Naive thymus-derived CD8-positive, alpha-beta T cell (primary cell): ENCODE measurements at regions not wholly inside any gene's neighbourhood (a gene's known extent, or its start where the extent isn't known, plus 50 kb on each side); places are given as distances from the start of the nearest gene placed in this dataset.

Experiments used
- ATAC-seq, 2 donors: fragments of 150-1000 bp; cut with Tn5 transposase in 1 of 2; sonication (Bioruptor Pico), chemical (Tn5 transposase) in 1 of 2; 1 replicate in 1 of 2; 2 replicates in 1 of 2; pipeline ENCODE4 v1.10.0; 2021; ENCODE audit warnings: mild to moderate bottlenecking in 2 of 2, moderate library complexity in 2 of 2
- POLR2A ChIA-PET: fragments of 350-600 bp; sonication (Branson Sonifier 250); formaldehyde crosslinking; loops from one replicate; lab custom pipeline; 2021; ENCODE audit warnings: antibody characterized with exemption; lab: Charles Lee
- DNase-seq, 10 donors: peaks; one replicate each; pipeline versions ENCODE4 v3.0.0 to v3.0.0-alpha.2; 2020 to 2022
- H3K27ac Mint-ChIP-seq, 10 donors: one replicate each; pipeline ENCODE4 v1.8.0; 2020 to 2022; ENCODE audit warnings: mild to moderate bottlenecking in 10 of 10, mixed read lengths in 10 of 10, moderate library complexity in 4 of 10, inconsistent platforms in 1 of 10
- H3K27me3 Mint-ChIP-seq, 5 donors: one replicate each; pipeline ENCODE4 v1.8.0; 2021 to 2022; ENCODE audit warnings: mixed read lengths in 5 of 5
- H3K36me3 Mint-ChIP-seq, 3 donors: one replicate each; pipeline ENCODE4 v1.8.0; 2020 to 2022; ENCODE audit warnings: mixed read lengths in 3 of 3, mild to moderate bottlenecking in 2 of 3, inconsistent platforms in 1 of 3
- H3K4me1 Mint-ChIP-seq, 4 donors: one replicate each; pipeline ENCODE4 v1.8.0; 2021 to 2022; ENCODE audit warnings: mixed read lengths in 4 of 4
- H3K4me3 Mint-ChIP-seq, 10 donors: one replicate each; pipeline ENCODE4 v1.8.0; 2020 to 2022; ENCODE audit warnings: mild to moderate bottlenecking in 10 of 10, mixed read lengths in 10 of 10, moderate library complexity in 6 of 10, inconsistent platforms in 1 of 10
- H3K9me3 Mint-ChIP-seq, 9 donors: one replicate each; pipeline ENCODE4 v1.8.0; 2020 to 2022; ENCODE audit warnings: mixed read lengths in 9 of 9, mild to moderate bottlenecking in 3 of 9, inconsistent platforms in 1 of 9, moderate library complexity in 1 of 9

DNA sequence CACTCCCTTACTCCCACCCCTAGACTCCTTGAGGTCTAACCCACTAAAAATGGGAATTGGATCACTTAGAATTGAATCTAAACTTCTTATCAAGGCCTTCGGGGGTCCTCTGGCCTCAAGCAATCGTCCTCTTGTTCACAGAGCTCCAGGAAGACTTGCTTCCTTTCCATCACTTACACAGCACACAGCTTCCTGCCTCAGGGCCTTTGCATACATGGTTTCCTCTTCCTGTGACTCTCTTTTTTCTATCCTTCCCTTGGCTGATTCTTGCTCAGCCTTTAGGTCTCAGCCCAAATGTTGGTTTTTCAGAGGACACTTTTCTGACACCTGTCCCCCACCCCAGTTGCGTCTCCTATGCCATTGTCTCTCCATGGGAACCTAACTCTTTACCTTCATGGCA is 50.0 kb upstream of the ALDH1B1 start:
- peaks cover 0 to 16% (median 5%) of the 10 kb centered on the region in 5 donors for H3K27me3 Mint-ChIP-seq
- no peak for DNase-seq
- H3K27ac Mint-ChIP-seq = no peak overlapping the region
- H3K9me3 Mint-ChIP-seq = peaks cover 0 to 3% (median 0%) of the 10 kb centered on the region in 9 donors
- no peak for ATAC-seq
- no peaks in the 10 kb centered on the region for H3K4me1 Mint-ChIP-seq
- no peaks in the 10 kb centered on the region for H3K36me3 Mint-ChIP-seq
- H3K4me3 Mint-ChIP-seq = no peak overlapping the region
- POLR2A ChIA-PET = no interaction called here

DNA sequence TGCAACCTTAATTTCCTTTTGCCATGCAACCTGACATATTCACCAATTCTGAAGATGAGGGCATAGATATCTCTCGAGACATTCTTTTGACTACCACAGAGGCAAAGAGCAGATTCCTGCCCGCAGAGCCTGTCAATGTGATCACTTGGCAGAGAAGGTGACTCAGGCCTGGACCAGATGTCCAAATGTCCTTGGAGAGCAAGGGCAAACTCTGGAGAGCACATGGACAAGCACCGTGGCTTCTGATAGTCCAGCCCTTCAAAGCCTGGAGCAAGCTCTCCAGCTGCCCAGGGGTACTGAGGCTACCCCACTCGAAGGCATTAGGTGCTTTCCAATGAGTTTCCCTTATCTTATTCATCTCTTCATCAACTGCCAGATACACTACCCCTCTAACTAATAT is 50.4 kb upstream of the ALDH1B1 start:
- ATAC-seq = no peak

DNA sequence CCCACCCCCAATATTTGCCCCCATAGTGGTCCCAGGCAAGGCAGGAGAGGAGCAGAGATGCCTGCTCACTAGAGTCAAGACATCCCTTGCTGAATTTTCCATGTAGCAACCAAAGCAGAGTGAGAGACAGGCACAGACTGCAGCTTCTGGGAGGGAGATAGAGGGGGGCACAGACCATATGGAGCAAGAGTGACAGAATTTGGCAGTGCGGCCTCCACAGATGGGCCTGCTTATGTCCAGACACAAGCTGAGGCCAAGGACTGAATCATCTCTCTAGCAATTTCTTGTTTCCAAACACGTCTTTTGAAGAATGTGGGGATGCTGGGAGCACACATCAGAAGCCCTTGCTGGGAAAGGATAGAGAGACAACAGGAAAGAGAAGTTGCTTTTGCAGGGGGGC is 53.0 kb upstream of the ALDH1B1 start:
- no peaks in the 10 kb centered on the region for H3K4me1 Mint-ChIP-seq
- no peak overlapping the region for H3K27ac Mint-ChIP-seq
- ATAC-seq (no peak), DNase-seq (no peak)
- H3K9me3 Mint-ChIP-seq = peaks cover 0 to 3% (median 0%) of the 10 kb centered on the region in 9 donors
- no peak overlapping the region for H3K4me3 Mint-ChIP-seq
- POLR2A ChIA-PET = no interaction called here
- H3K36me3 Mint-ChIP-seq = no peaks in the 10 kb centered on the region
- peaks cover 5 to 15% (median 9%) of the 10 kb centered on the region in 5 donors for H3K27me3 Mint-ChIP-seq

More for the DNA sequence above, 50.4 kb upstream of the ALDH1B1 start:
- Mint-ChIP-seq H3K9me3 (peaks cover 0 to 3% (median 0%) of the 10 kb centered on the region in 9 donors), H3K4me1 (no peaks in the 10 kb centered on the region), H3K36me3 (no peaks in the 10 kb centered on the region), H3K4me3 (no peak overlapping the region), H3K27me3 (peaks cover 4 to 18% (median 5%) of the 10 kb centered on the region in 5 donors), H3K27ac (peak overlapping the region in 1 of 10 donors; percentile 2)
- DNase-seq = no peak
- POLR2A ChIA-PET = no interaction called here

DNA sequence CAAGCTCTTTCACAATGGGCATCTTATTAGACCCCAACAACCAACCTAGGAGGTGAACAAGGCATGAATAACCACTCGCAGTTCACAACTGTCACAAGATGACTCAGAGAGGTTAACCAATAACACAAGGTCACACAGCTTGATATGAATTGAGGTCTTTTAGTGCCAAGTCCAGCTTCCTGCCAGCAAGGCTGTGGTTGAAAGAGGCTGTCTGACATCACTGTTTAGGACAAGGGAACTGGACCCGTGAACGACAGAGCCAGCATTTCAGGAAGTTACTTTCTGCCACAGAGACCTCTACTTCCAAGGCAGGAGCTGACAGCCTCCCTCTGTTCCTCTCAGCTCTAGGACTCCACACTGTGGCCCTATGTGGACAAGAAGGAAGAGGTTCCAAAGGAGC is 53.4 kb upstream of the ALDH1B1 start:
- ATAC-seq (no peak), DNase-seq (no peak)
- Mint-ChIP-seq H3K27ac (no peak overlapping the region), H3K9me3 (peaks cover 0 to 3% (median 0%) of the 10 kb centered on the region in 9 donors), H3K4me3 (no peak overlapping the region), H3K4me1 (no peaks in the 10 kb centered on the region), H3K36me3 (no peaks in the 10 kb centered on the region), H3K27me3 (peaks cover 5 to 15% (median 9%) of the 10 kb centered on the region in 5 donors)
- POLR2A ChIA-PET = no interaction called here

DNA sequence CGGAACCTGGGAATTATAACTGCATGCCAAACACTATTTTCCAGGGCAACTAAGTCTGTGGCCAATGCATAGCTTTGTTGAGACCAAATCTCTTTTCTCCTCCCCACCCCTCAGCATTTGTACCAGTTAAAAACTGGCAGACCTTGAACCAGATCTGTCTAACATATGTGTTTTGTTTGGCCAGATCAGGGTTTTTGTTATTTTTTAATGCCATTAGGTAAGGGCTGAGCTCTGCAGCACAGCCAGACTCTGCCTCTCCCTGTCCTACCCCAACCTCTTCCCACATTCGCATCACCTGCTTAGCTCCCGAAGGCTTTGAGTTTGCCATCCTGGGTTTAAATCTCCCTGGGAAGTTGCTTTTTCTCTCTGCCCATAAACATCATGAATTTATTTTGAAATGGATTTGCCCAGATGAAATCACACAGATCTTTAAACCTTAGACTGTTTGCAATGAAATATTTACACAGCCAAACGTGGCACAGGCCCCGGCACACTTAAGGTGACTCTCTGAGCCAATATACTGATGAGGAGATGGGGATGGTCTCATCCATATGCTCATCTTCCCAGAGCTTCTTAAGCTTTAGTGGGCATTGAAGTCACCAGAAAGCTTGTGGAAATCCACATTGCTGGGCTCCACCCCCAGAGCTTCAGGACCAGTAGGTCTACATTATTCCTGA is 54.0 kb upstream of the ALDH1B1 start:
- Mint-ChIP-seq H3K27me3 (peaks cover 5 to 15% (median 9%) of the 10 kb centered on the region in 5 donors), H3K27ac (no peak overlapping the region), H3K36me3 (no peaks in the 10 kb centered on the region), H3K4me1 (no peaks in the 10 kb centered on the region), H3K4me3 (no peak overlapping the region), H3K9me3 (peaks cover 0 to 3% (median 0%) of the 10 kb centered on the region in 9 donors)
- DNase-seq (no peak), ATAC-seq (no peak)
- POLR2A ChIA-PET = no interaction called here

DNA sequence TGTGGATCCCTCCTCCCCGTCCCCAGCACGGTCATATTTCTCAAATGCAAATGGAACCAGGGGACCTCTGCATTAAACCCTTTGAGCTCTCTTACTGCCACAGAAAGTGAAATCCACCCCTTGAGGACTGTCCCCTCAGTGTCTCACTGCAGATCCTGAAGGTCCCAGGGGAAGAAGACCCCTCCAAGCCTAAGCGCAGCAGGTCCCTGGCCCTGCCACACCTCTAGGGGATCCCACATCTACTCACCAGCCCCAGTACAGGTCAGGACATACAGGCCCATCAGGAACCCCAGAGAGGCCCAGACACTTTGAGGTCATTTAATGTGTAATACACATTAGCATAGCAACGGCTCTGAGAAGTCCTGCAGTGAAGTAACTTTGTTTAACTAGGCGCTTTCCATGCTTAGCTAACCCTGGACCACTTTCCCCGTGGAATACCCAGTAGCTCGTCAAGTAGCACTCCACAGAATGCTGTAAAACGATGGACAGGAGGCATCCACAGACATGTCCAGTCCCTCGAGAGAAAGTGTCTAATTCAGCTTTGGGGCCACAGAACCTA is 54.7 kb upstream of the ALDH1B1 start:
- DNase-seq = no peak
- Mint-ChIP-seq H3K27ac (no peak overlapping the region), H3K4me3 (no peak overlapping the region), H3K27me3 (peaks cover 5 to 15% (median 9%) of the 10 kb centered on the region in 5 donors), H3K4me1 (no peaks in the 10 kb centered on the region), H3K9me3 (peaks cover 0 to 3% (median 0%) of the 10 kb centered on the region in 9 donors), H3K36me3 (no peaks in the 10 kb centered on the region)
- ATAC-seq = no peak
- POLR2A ChIA-PET = no interaction called here

DNA sequence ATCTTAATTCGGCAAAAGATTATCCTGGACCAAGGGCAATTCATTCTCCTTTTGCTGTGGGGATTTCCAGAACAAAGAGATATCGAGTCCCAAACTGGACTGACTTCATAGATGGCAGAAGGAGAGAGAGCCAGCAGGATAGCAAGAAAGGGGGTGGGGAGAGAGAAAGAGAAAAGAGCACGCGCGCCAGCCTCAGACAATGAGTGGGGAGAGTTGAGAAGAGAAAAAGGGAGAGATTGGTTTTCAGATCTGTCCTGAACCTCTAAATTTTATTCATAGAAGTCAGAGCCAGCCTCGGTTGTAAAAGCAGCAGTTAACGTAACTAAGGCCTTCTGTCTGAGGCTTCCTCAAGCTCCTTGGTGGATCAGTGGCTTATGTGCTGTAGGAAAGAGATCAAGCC is 55.3 kb upstream of the ALDH1B1 start:
- Mint-ChIP-seq H3K9me3 (no peaks in the 10 kb centered on the region), H3K27me3 (peaks cover 4 to 10% (median 9%) of the 10 kb centered on the region in 5 donors), H3K36me3 (no peaks in the 10 kb centered on the region), H3K27ac (no peak overlapping the region), H3K4me3 (no peak overlapping the region), H3K4me1 (no peaks in the 10 kb centered on the region)
- ATAC-seq = no peak
- POLR2A ChIA-PET = no interaction called here
- no peak for DNase-seq

DNA sequence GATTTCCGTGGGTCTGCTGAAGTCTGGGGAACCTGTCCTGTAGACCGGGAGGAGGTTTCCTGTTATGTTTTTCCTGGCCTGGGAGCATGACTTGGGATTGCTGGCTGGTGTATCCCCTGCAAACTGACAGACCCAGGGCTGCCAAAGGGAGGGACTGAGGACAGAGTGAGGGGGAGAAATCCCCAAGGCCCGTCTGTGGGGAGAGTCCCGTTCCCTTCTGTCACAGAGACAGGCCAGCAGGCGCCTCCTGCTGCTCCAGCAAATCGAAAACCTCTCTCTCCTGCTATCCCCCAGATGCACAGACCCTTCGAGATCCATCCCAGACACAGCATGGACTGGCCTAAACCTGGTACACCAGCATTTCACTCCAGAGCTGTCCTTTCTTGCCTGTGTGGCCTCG is 56.2 kb upstream of the ALDH1B1 start:
- no peak overlapping the region for H3K27ac Mint-ChIP-seq
- no peaks in the 10 kb centered on the region for H3K4me1 Mint-ChIP-seq
- H3K4me3 Mint-ChIP-seq = no peak overlapping the region
- no peaks in the 10 kb centered on the region for H3K36me3 Mint-ChIP-seq
- ATAC-seq (no peak), DNase-seq (no peak)
- peaks cover 2 to 10% (median 7%) of the 10 kb centered on the region in 5 donors for H3K27me3 Mint-ChIP-seq
- POLR2A ChIA-PET = no interaction called here
- peaks cover 0 to 2% (median 0%) of the 10 kb centered on the region in 9 donors for H3K9me3 Mint-ChIP-seq

DNA sequence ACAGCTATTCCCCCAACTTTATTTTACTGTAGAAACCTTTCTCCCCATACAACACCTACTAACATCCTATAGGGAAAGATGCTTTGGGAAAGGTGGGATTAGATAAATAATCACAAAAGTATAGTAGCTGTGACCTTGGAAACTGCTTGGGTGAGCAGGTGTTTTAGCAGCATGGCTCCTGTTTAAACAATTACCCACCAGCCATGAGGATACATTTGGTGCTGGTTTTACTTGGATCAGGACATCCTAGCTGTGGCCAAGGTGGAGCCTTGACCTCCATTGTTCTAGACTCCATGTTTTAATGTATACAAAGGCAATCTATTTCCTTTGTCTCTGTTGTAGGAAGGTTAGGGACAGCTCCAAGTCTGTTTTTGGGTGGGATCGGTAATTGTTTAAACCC is 56.8 kb upstream of the ALDH1B1 start:
- H3K27ac Mint-ChIP-seq = no peak overlapping the region
- POLR2A ChIA-PET = interaction anchor here (0.7 kb wide), 1 partner anchor 11 kb away, joined by 3 read pairs; no protein-coding TSS in a partner anchor
- H3K4me1 Mint-ChIP-seq = no peaks in the 10 kb centered on the region
- peaks cover 2 to 9% (median 6%) of the 10 kb centered on the region in 5 donors for H3K27me3 Mint-ChIP-seq
- no peaks in the 10 kb centered on the region for H3K36me3 Mint-ChIP-seq
- no peak for ATAC-seq
- no peak for DNase-seq
- no peak overlapping the region for H3K4me3 Mint-ChIP-seq
- H3K9me3 Mint-ChIP-seq = peaks cover 0 to 2% (median 0%) of the 10 kb centered on the region in 9 donors

DNA sequence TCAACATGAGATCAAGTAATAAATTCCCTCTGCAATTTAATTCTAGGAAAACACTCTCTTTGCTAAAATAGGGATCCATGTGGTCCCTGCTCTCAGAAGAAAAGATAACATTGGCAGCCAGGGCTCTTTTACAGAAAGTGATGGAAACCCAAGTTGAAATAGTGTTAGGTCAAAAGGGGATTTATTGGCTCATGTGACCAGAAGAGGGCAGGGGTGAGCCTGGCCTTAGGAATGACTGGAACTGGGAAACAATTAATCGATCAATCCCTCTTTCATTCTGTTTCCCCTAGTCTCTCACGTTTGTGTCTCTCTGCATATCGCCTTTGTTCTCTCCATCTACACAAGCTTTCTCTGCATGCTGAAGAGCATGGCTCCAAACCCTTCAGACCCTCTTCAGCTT is 58.3 kb upstream of the ALDH1B1 start:
- no peaks in the 10 kb centered on the region for H3K36me3 Mint-ChIP-seq
- no peak for ATAC-seq
- no peak overlapping the region for H3K4me3 Mint-ChIP-seq
- H3K27me3 Mint-ChIP-seq = peaks cover 2 to 9% (median 5%) of the 10 kb centered on the region in 5 donors
- H3K4me1 Mint-ChIP-seq = no peaks in the 10 kb centered on the region
- POLR2A ChIA-PET = no interaction called here
- no peak for DNase-seq
- peaks cover 0 to 2% (median 0%) of the 10 kb centered on the region in 9 donors for H3K9me3 Mint-ChIP-seq
- H3K27ac Mint-ChIP-seq = no peak overlapping the region

DNA sequence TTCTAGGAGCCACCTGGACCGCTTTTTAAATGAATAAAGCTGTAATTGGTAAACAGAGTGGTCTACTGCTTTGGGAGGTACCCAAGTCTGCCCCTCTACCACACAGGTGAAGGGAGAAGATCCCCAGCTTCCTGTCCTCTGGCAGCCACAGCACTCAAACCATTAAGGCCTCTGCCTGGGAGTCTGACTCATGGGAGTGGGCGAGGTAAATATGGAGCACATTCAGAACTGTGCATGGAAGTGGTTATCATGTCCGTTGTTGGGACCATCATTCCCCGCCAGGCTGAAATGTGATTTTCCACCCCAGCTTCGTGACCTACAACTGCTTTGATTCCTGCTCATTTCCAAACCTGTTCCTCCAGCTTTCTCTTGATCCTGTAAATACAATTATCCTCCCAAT is 59.5 kb upstream of the ALDH1B1 start:
- H3K9me3 Mint-ChIP-seq = peaks cover 0 to 2% (median 0%) of the 10 kb centered on the region in 9 donors
- no peak overlapping the region for H3K27ac Mint-ChIP-seq
- H3K36me3 Mint-ChIP-seq = no peaks in the 10 kb centered on the region
- DNase-seq (no peak), ATAC-seq (no peak)
- H3K4me3 Mint-ChIP-seq = no peak overlapping the region
- H3K27me3 Mint-ChIP-seq = peaks cover 0 to 9% (median 4%) of the 10 kb centered on the region in 5 donors
- H3K4me1 Mint-ChIP-seq = no peaks in the 10 kb centered on the region
- POLR2A ChIA-PET = no interaction called here

DNA sequence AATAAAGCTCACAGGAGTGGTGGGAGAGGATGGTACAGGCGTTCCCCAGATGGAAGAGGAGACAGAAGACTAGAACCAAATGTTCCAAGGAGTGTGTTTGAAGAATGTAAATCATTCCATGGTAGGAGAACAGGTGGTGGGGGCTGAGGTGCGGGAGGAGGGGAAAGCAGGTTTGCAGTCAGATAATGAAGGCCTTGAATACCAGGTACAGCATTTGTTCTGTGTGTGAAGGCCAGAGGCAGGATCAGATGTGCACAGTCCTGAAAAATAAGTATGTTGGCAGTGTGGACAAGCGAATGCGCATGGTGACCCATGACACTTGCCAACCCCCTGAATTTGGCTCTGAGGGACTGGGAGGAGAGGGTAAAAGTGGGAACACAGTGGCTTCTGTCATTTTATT is 59.9 kb upstream of the ALDH1B1 start:
- H3K27me3 Mint-ChIP-seq = peaks cover 0 to 9% (median 5%) of the 10 kb centered on the region in 5 donors
- no peaks in the 10 kb centered on the region for H3K36me3 Mint-ChIP-seq
- peaks cover 0 to 2% (median 0%) of the 10 kb centered on the region in 9 donors for H3K9me3 Mint-ChIP-seq
- no peak overlapping the region for H3K27ac Mint-ChIP-seq
- ATAC-seq = no peak
- H3K4me1 Mint-ChIP-seq = no peaks in the 10 kb centered on the region
- DNase-seq = no peak
- POLR2A ChIA-PET = no interaction called here
- no peak overlapping the region for H3K4me3 Mint-ChIP-seq

DNA sequence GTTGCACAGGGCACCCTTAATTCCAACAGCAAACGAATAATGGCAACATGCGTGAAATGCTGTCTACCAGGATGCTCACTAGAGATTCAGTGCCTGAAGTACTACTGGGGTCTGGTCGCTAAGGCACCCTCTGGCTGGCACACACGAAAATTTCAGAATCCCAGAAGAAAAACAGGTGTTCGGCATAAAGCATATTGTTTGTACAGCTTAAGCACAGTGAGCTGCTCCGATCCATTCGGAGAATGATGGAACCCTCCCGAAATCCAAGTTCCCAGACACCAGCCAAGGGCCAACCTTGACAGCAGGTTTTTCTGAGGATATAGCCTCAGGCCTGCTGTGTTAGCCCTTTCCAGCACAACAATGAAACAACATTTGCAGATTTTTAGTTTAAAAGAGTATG is 61.4 kb upstream of the ALDH1B1 start:
- Mint-ChIP-seq H3K36me3 (no peaks in the 10 kb centered on the region), H3K9me3 (peaks cover 0 to 6% (median 0%) of the 10 kb centered on the region in 9 donors)
- POLR2A ChIA-PET = no interaction called here

More for the DNA sequence above, 61.4 kb upstream of the ALDH1B1 start:
- Mint-ChIP-seq H3K4me1 (no peaks in the 10 kb centered on the region), H3K4me3 (no peak overlapping the region), H3K27ac (no peak overlapping the region), H3K27me3 (peaks cover 0 to 9% (median 6%) of the 10 kb centered on the region in 5 donors)
- ATAC-seq (no peak), DNase-seq (no peak)
